HEK293 (cell line): ENCODE measurements at regions not wholly inside any gene's neighbourhood (a gene's known extent, or its start where the extent isn't known, plus 50 kb on each side); places are given as distances from the start of the nearest gene placed in this dataset.

Experiments
- CTCF ChIA-PET: fragments of 350-600 bp; formaldehyde crosslinking; extraction: SDS; loops from one replicate; lab custom pipeline; 2021; ENCODE audit warnings: antibody characterized with exemption; lab: Yijun Ruan, JAX
- POLR2A ChIA-PET: fragments of 300-600 bp; formaldehyde crosslinking; extraction: SDS; loops from one replicate; lab custom pipeline; 2020; ENCODE audit warnings: antibody characterized with exemption, inconsistent platforms; lab: Yijun Ruan, JAX
- H3K27ac ChIP-seq: fragments of 200-500 bp; sonication (Bioruptor generic); 2 replicates; pipeline ENCODE4 v1.5.1; 2014; ENCODE audit warnings: low read depth, low read length, control low read depth, inconsistent platforms; ENCODE audit errors: extremely low read depth
- H3K36me3 ChIP-seq, 2 experiments: fragments of 200-500 bp in 1 of 2; sonication (Bioruptor generic) in 1 of 2; 1 replicate in 1 of 2; 2 replicates in 1 of 2; pipeline ENCODE4 v1.5.1; 2014 to 2017; ENCODE audit warnings: inconsistent platforms in 2 of 2, low read length in 2 of 2; ENCODE audit not compliant: control insufficient read depth in 2 of 2, insufficient read depth in 1 of 2
- H3K4me1 ChIP-seq: fragments of 200-500 bp; sonication (Bioruptor generic); 2 replicates; pipeline ENCODE4 v1.5.1; 2014; ENCODE audit warnings: mild to moderate bottlenecking, low read length, inconsistent platforms; ENCODE audit not compliant: control insufficient read depth, insufficient read depth
- H3K4me3 ChIP-seq: 2 replicates; pipeline ENCODE4 v1.5.1; 2011; ENCODE audit warnings: low read depth, mild to moderate bottlenecking, control low read depth, low read length, moderate library complexity
- H3K9me3 ChIP-seq: fragments of 200-500 bp; sonication (Bioruptor generic); 2 replicates; pipeline ENCODE4 v1.5.1; 2014; ENCODE audit warnings: low read depth, low read length, inconsistent platforms; ENCODE audit not compliant: control insufficient read depth, insufficient read depth
- GLIS1 ChIP-seq: fragments of 450-650 bp; formaldehyde crosslinking; IDR thresholded peaks from 2 replicates; pipeline ENCODE4 v1.5.1; 2016; ENCODE audit warnings: missing biosample characterization, missing genetic modification characterization
- HOXC10 ChIP-seq: sonication (generic); formaldehyde crosslinking; IDR thresholded peaks from 2 replicates; pipeline ENCODE4 v1.8.1; 2023; ENCODE audit warnings: mild to moderate bottlenecking, missing genetic modification reagents
- OSR2 ChIP-seq: fragments of 450-650 bp; formaldehyde crosslinking; IDR thresholded peaks from 2 replicates; pipeline ENCODE4 v1.5.1; 2016; ENCODE audit warnings: missing biosample characterization, missing genetic modification characterization
- PRDM2 ChIP-seq: fragments of 450-650 bp; formaldehyde crosslinking; IDR thresholded peaks from 2 replicates; pipeline ENCODE4 v1.5.1; 2016; ENCODE audit warnings: missing biosample characterization, missing genetic modification characterization, borderline replicate concordance
- ZBTB26 ChIP-seq: fragments of 450-650 bp; formaldehyde crosslinking; optimal IDR thresholded peaks from 2 replicates; pipeline ENCODE3; 2016; ENCODE audit warnings: missing biosample characterization, mild to moderate bottlenecking, missing genetic modification characterization
- ZNF350 ChIP-seq: fragments of 450-650 bp; formaldehyde crosslinking; IDR thresholded peaks from 2 replicates; pipeline ENCODE4 v1.5.0; 2017; ENCODE audit warnings: missing biosample characterization, mild to moderate bottlenecking, missing genetic modification characterization
- ZNF391 ChIP-seq: fragments of 450-650 bp; formaldehyde crosslinking; IDR thresholded peaks from 2 replicates; pipeline ENCODE4 v1.5.1; 2016; ENCODE audit warnings: low read depth, missing biosample characterization, missing genetic modification characterization, borderline replicate concordance
- ZNF501 ChIP-seq: fragments of 450-650 bp; formaldehyde crosslinking; IDR thresholded peaks from 2 replicates; pipeline ENCODE4 v1.5.1; 2016; ENCODE audit warnings: missing biosample characterization, missing genetic modification characterization
- ZNF518A ChIP-seq: fragments of 450-650 bp; formaldehyde crosslinking; conservative IDR thresholded peaks from 2 replicates; pipeline ENCODE4 v1.5.1; 2016; ENCODE audit warnings: low read depth, missing biosample characterization, missing genetic modification characterization
- ZNF560 ChIP-seq: fragments of 450-650 bp; formaldehyde crosslinking; IDR thresholded peaks from 2 replicates; pipeline ENCODE4 v1.5.1; 2017; ENCODE audit warnings: missing biosample characterization, missing genetic modification characterization, borderline replicate concordance
- ZNF585B ChIP-seq: fragments of 450-650 bp; formaldehyde crosslinking; IDR thresholded peaks from 2 replicates; pipeline ENCODE4 v1.5.1; 2016; ENCODE audit warnings: missing biosample characterization, missing genetic modification characterization
- ZNF629 ChIP-seq: fragments of 450-650 bp; formaldehyde crosslinking; IDR thresholded peaks from 2 replicates; pipeline ENCODE4 v1.5.1; 2017; ENCODE audit warnings: missing biosample characterization, missing genetic modification characterization
- ZNF792 ChIP-seq: fragments of 450-650 bp; formaldehyde crosslinking; IDR thresholded peaks from 2 replicates; pipeline ENCODE4 v1.5.1; 2016; ENCODE audit warnings: missing biosample characterization, missing genetic modification characterization
- ZSCAN18 ChIP-seq: fragments of 450-650 bp; formaldehyde crosslinking; IDR thresholded peaks from 2 replicates; pipeline ENCODE4 v1.5.1; 2016; ENCODE audit warnings: missing biosample characterization, missing genetic modification characterization
- TF ChIP-seq, protein P1 (sequence below): fragments of 450-650 bp; formaldehyde crosslinking; IDR thresholded peaks from 2 replicates; pipeline ENCODE4 v1.5.1; 2016; ENCODE audit warnings: missing biosample characterization, missing genetic modification characterization, borderline replicate concordance

- no peaks in the 10 kb centered on the region for H3K4me1 ChIP-seq
- no peaks in the 10 kb centered on the region for H3K36me3 ChIP-seq
- no peak for TF ChIP-seq ZNF391 (tag by site-specific recombination)
- TF ChIP-seq ZNF792 (tag by site-specific recombination) = no peak
- no peak for TF ChIP-seq ZNF350 (tag by site-specific recombination)
- TF ChIP-seq, protein P1, sequence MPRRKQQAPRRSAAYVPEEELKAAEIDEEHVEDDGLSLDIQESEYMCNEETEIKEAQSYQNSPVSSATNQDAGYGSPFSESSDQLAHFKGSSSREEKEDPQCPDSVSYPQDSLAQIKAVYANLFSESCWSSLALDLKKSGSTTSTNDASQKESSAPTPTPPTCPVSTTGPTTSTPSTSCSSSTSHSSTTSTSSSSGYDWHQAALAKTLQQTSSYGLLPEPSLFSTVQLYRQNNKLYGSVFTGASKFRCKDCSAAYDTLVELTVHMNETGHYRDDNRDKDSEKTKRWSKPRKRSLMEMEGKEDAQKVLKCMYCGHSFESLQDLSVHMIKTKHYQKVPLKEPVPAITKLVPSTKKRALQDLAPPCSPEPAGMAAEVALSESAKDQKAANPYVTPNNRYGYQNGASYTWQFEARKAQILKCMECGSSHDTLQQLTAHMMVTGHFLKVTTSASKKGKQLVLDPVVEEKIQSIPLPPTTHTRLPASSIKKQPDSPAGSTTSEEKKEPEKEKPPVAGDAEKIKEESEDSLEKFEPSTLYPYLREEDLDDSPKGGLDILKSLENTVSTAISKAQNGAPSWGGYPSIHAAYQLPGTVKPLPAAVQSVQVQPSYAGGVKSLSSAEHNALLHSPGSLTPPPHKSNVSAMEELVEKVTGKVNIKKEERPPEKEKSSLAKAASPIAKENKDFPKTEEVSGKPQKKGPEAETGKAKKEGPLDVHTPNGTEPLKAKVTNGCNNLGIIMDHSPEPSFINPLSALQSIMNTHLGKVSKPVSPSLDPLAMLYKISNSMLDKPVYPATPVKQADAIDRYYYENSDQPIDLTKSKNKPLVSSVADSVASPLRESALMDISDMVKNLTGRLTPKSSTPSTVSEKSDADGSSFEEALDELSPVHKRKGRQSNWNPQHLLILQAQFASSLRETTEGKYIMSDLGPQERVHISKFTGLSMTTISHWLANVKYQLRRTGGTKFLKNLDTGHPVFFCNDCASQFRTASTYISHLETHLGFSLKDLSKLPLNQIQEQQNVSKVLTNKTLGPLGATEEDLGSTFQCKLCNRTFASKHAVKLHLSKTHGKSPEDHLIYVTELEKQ (tag by site-specific recombination) = no peak
- TF ChIP-seq ZNF560 = no peak
- no peak for TF ChIP-seq OSR2 (tag by site-specific recombination)
- no peak for TF ChIP-seq ZBTB26 (tag by site-specific recombination)
- TF ChIP-seq ZSCAN18 (tag by site-specific recombination) = no peak
- no peak for TF ChIP-seq ZNF501 (tag by site-specific recombination)
- TF ChIP-seq HOXC10 = no peak
- H3K9me3 ChIP-seq = no peaks in the 10 kb centered on the region
- H3K27ac ChIP-seq = no peak overlapping the region
- no peak overlapping the region for H3K4me3 ChIP-seq
- ChIA-PET CTCF (no interaction called here), POLR2A (no interaction called here)
Observed at GRCh38 chr11:81717695-81718094, 1016.0 kb downstream of the FAM181B start.

DNA sequence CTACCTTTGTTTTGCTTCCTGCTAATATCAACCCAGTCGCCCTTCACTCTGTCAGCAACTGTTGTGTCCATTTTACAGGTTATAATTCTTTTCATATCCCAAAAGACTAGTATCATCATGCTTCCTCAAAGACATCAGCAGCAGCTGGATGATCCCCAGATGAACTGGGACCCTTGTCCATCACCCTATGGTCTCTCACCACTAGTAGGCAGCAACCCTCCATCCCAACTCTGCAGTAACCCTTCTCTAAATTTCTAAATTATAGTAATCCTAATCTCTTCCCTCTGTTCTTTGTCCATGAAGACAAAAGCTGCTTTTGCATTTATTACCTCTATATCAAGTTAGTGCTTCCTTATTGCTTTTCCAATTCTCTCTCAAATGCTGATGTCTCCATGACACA is 1025.8 kb downstream of the FAM181B start:
- H3K27ac ChIP-seq = no peak overlapping the region
- no peaks in the 10 kb centered on the region for H3K36me3 ChIP-seq
- H3K4me3 ChIP-seq = no peak overlapping the region
- H3K4me1 ChIP-seq = no peaks in the 10 kb centered on the region
- ChIA-PET CTCF (interaction anchor here (1.0 kb wide), 1 partner anchor 21 kb away, joined by 3 read pairs; no protein-coding TSS in a partner anchor), POLR2A (no interaction called here)
- no peaks in the 10 kb centered on the region for H3K9me3 ChIP-seq
- TF ChIP-seq ZNF629 (tag by site-specific recombination) = no peak
- no peak for TF ChIP-seq GLIS1 (tag by site-specific recombination)
- TF ChIP-seq PRDM2 (tag by site-specific recombination) = no peak
- TF ChIP-seq ZNF585B (tag by site-specific recombination) = no peak
- no peak for TF ChIP-seq ZNF518A
